ENCODE measurements at regions not wholly inside any gene's neighbourhood (a gene's known extent, or its start where the extent isn't known, plus 50 kb on each side); places are given as distances from the start of the nearest gene placed in this dataset.

- TF ChIP-seq CTCF (IDR thresholded peaks at IDR 0.05) (no peak), POLR2A (IDR thresholded peaks at IDR 0.05) (no peak), EP300 (IDR thresholded peaks at IDR 0.05) (no peak)
These were observed 230.7 kb downstream of the ENGASE start for GRCh38 chr17:79305376-79305767.

All from tibial nerve (tissue), 4 donors.